Endothelial cell of umbilical vein (primary cell): ENCODE measurements at regions not wholly inside any gene's neighbourhood (a gene's known extent, or its start where the extent isn't known, plus 50 kb on each side); places are given as distances from the start of the nearest gene placed in this dataset.

ENCODE experiments used
- BruUV-seq: library from RNA; stranded (reverse); fragments of 400-500 nt; replicated peaks from 2 replicates; lab custom pipeline; 2021; lab: Mats Ljungman, UMichigan
- CTCF ChIA-PET: fragments of 300-600, 350-600 bp; sonication (Branson Sonifier 250); formaldehyde crosslinking; loops from one replicate; lab custom pipeline; 2021; ENCODE audit warnings: antibody characterized with exemption, inconsistent platforms; lab: Charles Lee
- POLR2A ChIA-PET: fragments of 300-600, 350-600 bp; sonication (Branson Sonifier 250); formaldehyde crosslinking; loops from one replicate; lab custom pipeline; 2021; ENCODE audit warnings: antibody characterized with exemption, inconsistent platforms; lab: Charles Lee
- DNase-seq: peaks from one replicate; pipeline ENCODE4 v3.0.0-alpha.2; 2011; ENCODE audit warnings: low read depth, low spot score
- FAIRE-seq: peaks from 2 replicates; lab custom pipeline; 2011; peaks lifted over from hg19 to GRCh38; lab: Jason Lieb, UNC
- H2AFZ ChIP-seq: 2 replicates; pipeline ENCODE4 v1.6.0; 2012; ENCODE audit warnings: low read depth, low read length, control low read depth, inconsistent platforms
- H3K27ac ChIP-seq: 2 replicates; pipeline ENCODE4 v1.5.1; 2011; ENCODE audit warnings: low read depth, mild to moderate bottlenecking, control low read depth, low read length, moderate library complexity; ENCODE audit not compliant: insufficient read depth
- H3K27me3 ChIP-seq, 2 experiments: 2 replicates each; pipeline versions ENCODE4 v1.6.0 to v1.6.1; 2011; ENCODE audit warnings: low read length in 2 of 2, mixed read lengths in 1 of 2; ENCODE audit not compliant: control insufficient read depth in 2 of 2, insufficient read depth in 2 of 2
- H3K36me3 ChIP-seq, 2 experiments: 2 replicates in 1 of 2; 3 replicates in 1 of 2; pipeline ENCODE4 v1.5.1; 2011; ENCODE audit warnings: low read length in 2 of 2, mild to moderate bottlenecking in 1 of 2, moderate library complexity in 1 of 2; ENCODE audit not compliant: control insufficient read depth in 2 of 2, insufficient read depth in 2 of 2; ENCODE audit errors: extremely low read depth in 1 of 2
- H3K4me1 ChIP-seq: 3 replicates; pipeline ENCODE4 v1.5.1; 2011; ENCODE audit warnings: mild to moderate bottlenecking, low read length; ENCODE audit not compliant: control insufficient read depth, insufficient read depth; ENCODE audit errors: extremely low read depth
- H3K4me2 ChIP-seq: 2 replicates; pipeline ENCODE4 v1.6.1; 2011; ENCODE audit warnings: low read length, control low read depth, mixed read lengths; ENCODE audit not compliant: insufficient read depth
- H3K4me3 ChIP-seq, 3 experiments: fragments of 200-600 bp in 1 of 3; sonication (generic), shearing (Covaris generic) in 1 of 3; replicated peaks in 1 of 3; 2 replicates each; pipeline ENCODE4 v1.5.1; 2011 to 2016; ENCODE audit warnings: control low read depth in 3 of 3, low read length in 3 of 3, mild to moderate bottlenecking in 2 of 3, inconsistent platforms in 1 of 3, low read depth in 1 of 3, moderate library complexity in 1 of 3; ENCODE audit not compliant: insufficient read depth in 1 of 3
- H3K79me2 ChIP-seq: 2 replicates; pipeline ENCODE4 v1.6.0; 2012; ENCODE audit warnings: low read length, inconsistent platforms; ENCODE audit not compliant: control insufficient read depth, insufficient read depth
- H3K9ac ChIP-seq: replicated peaks from 2 replicates; pipeline ENCODE3; 2011; ENCODE audit warnings: low read length, control low read depth; ENCODE audit not compliant: insufficient read depth; ENCODE audit errors: extremely low read depth
- H3K9me1 ChIP-seq: replicated peaks from 3 replicates; pipeline ENCODE4 v1.6.0; 2011; ENCODE audit warnings: mild to moderate bottlenecking, low read length; ENCODE audit not compliant: control insufficient read depth, insufficient read depth; ENCODE audit errors: extremely low read depth
- H3K9me3 ChIP-seq: replicated peaks from 2 replicates; pipeline ENCODE4 v1.5.1; 2012; ENCODE audit warnings: low read length, inconsistent platforms; ENCODE audit not compliant: control insufficient read depth, insufficient read depth
- H4K20me1 ChIP-seq: replicated peaks from 2 replicates; pipeline ENCODE3; 2011; ENCODE audit warnings: mild to moderate bottlenecking, low read length; ENCODE audit not compliant: control insufficient read depth, insufficient read depth; ENCODE audit errors: extremely low read depth
- CTCF ChIP-seq, 2 donors: IDR thresholded peaks; 1 replicate in 1 of 2; 2 replicates in 1 of 2; pipeline ENCODE4 v1.5.1; 2011; ENCODE audit warnings: low read length in 2 of 2, mild to moderate bottlenecking in 2 of 2, moderate library complexity in 2 of 2, control low read depth in 1 of 2, inconsistent platforms in 1 of 2, low read depth in 1 of 2; ENCODE audit not compliant: insufficient read depth in 1 of 2; ENCODE audit errors: extremely low read depth in 1 of 2
- EZH2 ChIP-seq: IDR thresholded peaks from 2 replicates; pipeline ENCODE4 v1.6.1; 2012; ENCODE audit warnings: borderline replicate concordance, low read depth, mild to moderate bottlenecking, moderate library complexity, low read length, inconsistent platforms; ENCODE audit not compliant: severe bottlenecking
- FOS ChIP-seq: IDR thresholded peaks from 2 replicates; pipeline ENCODE4 v1.6.1; 2011; ENCODE audit warnings: mild to moderate bottlenecking, low read length, moderate library complexity, borderline replicate concordance; ENCODE audit not compliant: insufficient read depth
- GATA2 ChIP-seq: IDR thresholded peaks from 2 replicates; pipeline ENCODE4 v1.7.0; 2011; ENCODE audit warnings: low read depth, mild to moderate bottlenecking, moderate library complexity, mixed read lengths, low read length; ENCODE audit not compliant: insufficient read length, insufficient read depth
- JUN ChIP-seq: IDR thresholded peaks from 2 replicates; pipeline ENCODE4 v1.6.1; 2011; ENCODE audit warnings: borderline replicate concordance, low read depth; ENCODE audit not compliant: insufficient read length, insufficient read depth
- MAX ChIP-seq: IDR thresholded peaks from 2 replicates; pipeline ENCODE4 v1.6.1; 2011; ENCODE audit not compliant: insufficient read depth, insufficient read length
- MYC ChIP-seq: IDR thresholded peaks from one replicate; pipeline ENCODE4 v1.6.1; 2011; ENCODE audit warnings: mild to moderate bottlenecking, low read depth, low read length
- POLR2A ChIP-seq: IDR thresholded peaks from 2 replicates; pipeline ENCODE4 v1.6.1; 2012; ENCODE audit warnings: low read depth, mild to moderate bottlenecking, control low read depth, low read length
- POLR2AphosphoS5 ChIP-seq: IDR thresholded peaks from 2 replicates; pipeline ENCODE4 v1.6.1; 2012; ENCODE audit warnings: low read depth, mild to moderate bottlenecking, control low read depth, low read length, moderate library complexity; ENCODE audit not compliant: insufficient read depth
- dilution Hi-C: fragments of 300-500 bp; cut with MboI; formaldehyde crosslinking; loops from one replicate; pipeline ENCODE4 v1.15.0; 2019; ENCODE audit warnings: low sequenced_read_pairs; ENCODE audit not compliant: extremely low pct_ligation_motif_present
- intact Hi-C: fragments of 100-400 bp; cut with micrococcal nuclease; formaldehyde crosslinking; loops from one replicate; pipeline ENCODE4 v1.10.0; 2022

- Histone ChIP-seq H3K27ac (no peak overlapping the region), H3K36me3 (no peaks in the 10 kb centered on the region), H4K20me1 (no peaks in the 10 kb centered on the region), H2AFZ (no peak overlapping the region), H3K9me3 (peaks cover 2% of the 10 kb centered on the region), H3K79me2 (no peaks in the 10 kb centered on the region), H3K4me1 (no peaks in the 10 kb centered on the region), H3K4me3 (no peak overlapping the region), H3K4me2 (no peak overlapping the region), H3K9me1 (no peaks in the 10 kb centered on the region), H3K27me3 (no peaks in the 10 kb centered on the region), H3K9ac (no peak overlapping the region)
- POLR2A ChIA-PET = no interaction called here
- intact Hi-C loops = no loop called here
- TF ChIP-seq MYC (no peak), JUN (no peak)
- DNase-seq = no peak
- dilution Hi-C loops = no loop called here
- BruUV-seq = no TSS peak
- FAIRE-seq = no peak
- CTCF ChIA-PET = no interaction called here
Observed at GRCh38 chr3:76866729-76867408, 173.0 kb upstream of the ROBO2 start.

- H3K27ac ChIP-seq = no peak overlapping the region
- intact Hi-C loops = no loop called here
- no peak for TF ChIP-seq POLR2AphosphoS5
- no peak for TF ChIP-seq JUN
- TF ChIP-seq POLR2A = no peak
- TF ChIP-seq MAX = no peak
- TF ChIP-seq GATA2 = no peak
- no peak for TF ChIP-seq CTCF (IDR thresholded peaks at IDR 0.05; ENCODE audit: extremely low read depth in 1 of 2, insufficient read depth in 1 of 2, low read depth in 1 of 2, low read length in 2 of 2)
- TF ChIP-seq FOS = no peak
- TF ChIP-seq EZH2 = no peak
- no peak for TF ChIP-seq MYC
- H3K9me3 ChIP-seq = peaks cover 2% of the 10 kb centered on the region
- no peaks in the 10 kb centered on the region for H3K36me3 ChIP-seq
- ChIA-PET CTCF (no interaction called here), POLR2A (no interaction called here)
- dilution Hi-C loops = no loop called here
- H3K4me1 ChIP-seq = no peaks in the 10 kb centered on the region
- FAIRE-seq (no peak), DNase-seq (no peak)
- BruUV-seq = no TSS peak
- no peak overlapping the region for H3K4me3 ChIP-seq
- H2AFZ ChIP-seq = no peak overlapping the region
- H3K79me2 ChIP-seq = no peaks in the 10 kb centered on the region
- H4K20me1 ChIP-seq = no peaks in the 10 kb centered on the region
- no peak overlapping the region for H3K4me2 ChIP-seq
- no peaks in the 10 kb centered on the region for H3K9me1 ChIP-seq
- H3K27me3 ChIP-seq = no peaks in the 10 kb centered on the region
- H3K9ac ChIP-seq = no peak overlapping the region
Observed at GRCh38 chr3:76869726-76870384, 170.0 kb upstream of the ROBO2 start.
